ENCODE measurements at regions not wholly inside any gene's neighbourhood (a gene's known extent, or its start where the extent isn't known, plus 50 kb on each side); places are given as distances from the start of the nearest gene placed in this dataset.

DNA sequence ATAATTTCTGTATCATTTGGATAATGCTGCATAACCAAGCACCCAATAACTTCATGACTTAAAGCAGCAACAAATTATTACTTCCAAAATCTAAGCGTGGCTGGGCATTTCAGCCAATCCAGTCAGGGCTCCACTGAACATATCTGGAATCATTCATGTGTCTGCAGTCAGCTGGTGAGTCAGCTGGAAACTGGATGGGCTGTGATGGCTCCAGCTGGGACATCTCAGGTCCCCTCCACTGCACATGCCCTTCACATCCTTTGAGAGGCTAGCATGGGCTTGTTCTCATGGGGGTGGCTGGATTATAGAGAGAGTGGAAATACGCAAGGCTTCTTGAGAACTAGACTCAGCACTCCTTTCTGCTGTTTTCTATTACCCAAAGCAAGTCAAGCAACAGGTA is 961.9 kb downstream of the DIAPH3 start:
- Histone ChIP-seq H2AFZ (ENCODE audit: low read length) (no peak overlapping the region), H4K20me1 (ENCODE audit: insufficient read depth, low read length) (no peaks in the 10 kb centered on the region), H3K36me3 (replicated peaks; ENCODE audit: insufficient read depth, low read length) (no peaks in the 10 kb centered on the region), H3K9me2 (replicated peaks; ENCODE audit: insufficient read depth, low read length) (no peaks in the 10 kb centered on the region), H3K4me2 (ENCODE audit: low read depth, low read length) (no peak overlapping the region), H3K4me3 (ENCODE audit: low read length) (no peak overlapping the region), H3K27me3 (replicated peaks; ENCODE audit: insufficient read depth, low read length) (no peaks in the 10 kb centered on the region), H3K9me3 (replicated peaks; ENCODE audit: insufficient read depth, low read length) (no peaks in the 10 kb centered on the region), H3K9ac (ENCODE audit: low read length) (no peak overlapping the region), H3K79me2 (ENCODE audit: low read length) (no peaks in the 10 kb centered on the region), H3F3A (ENCODE audit: insufficient read depth, low read length) (no peaks in the 10 kb centered on the region), H3K4me1 (ENCODE audit: low read length) (no peaks in the 10 kb centered on the region), H3K27ac (ENCODE audit: low read length) (no peak overlapping the region)
- TF ChIP-seq EZH2 (optimal IDR thresholded peaks at IDR 0.05; ENCODE audit: low read depth, low read length) (no peak), EZH2phosphoT487 (IDR thresholded peaks at IDR 0.05; ENCODE audit: low read length) (no peak)
- TF ChIP-seq, protein P1, sequence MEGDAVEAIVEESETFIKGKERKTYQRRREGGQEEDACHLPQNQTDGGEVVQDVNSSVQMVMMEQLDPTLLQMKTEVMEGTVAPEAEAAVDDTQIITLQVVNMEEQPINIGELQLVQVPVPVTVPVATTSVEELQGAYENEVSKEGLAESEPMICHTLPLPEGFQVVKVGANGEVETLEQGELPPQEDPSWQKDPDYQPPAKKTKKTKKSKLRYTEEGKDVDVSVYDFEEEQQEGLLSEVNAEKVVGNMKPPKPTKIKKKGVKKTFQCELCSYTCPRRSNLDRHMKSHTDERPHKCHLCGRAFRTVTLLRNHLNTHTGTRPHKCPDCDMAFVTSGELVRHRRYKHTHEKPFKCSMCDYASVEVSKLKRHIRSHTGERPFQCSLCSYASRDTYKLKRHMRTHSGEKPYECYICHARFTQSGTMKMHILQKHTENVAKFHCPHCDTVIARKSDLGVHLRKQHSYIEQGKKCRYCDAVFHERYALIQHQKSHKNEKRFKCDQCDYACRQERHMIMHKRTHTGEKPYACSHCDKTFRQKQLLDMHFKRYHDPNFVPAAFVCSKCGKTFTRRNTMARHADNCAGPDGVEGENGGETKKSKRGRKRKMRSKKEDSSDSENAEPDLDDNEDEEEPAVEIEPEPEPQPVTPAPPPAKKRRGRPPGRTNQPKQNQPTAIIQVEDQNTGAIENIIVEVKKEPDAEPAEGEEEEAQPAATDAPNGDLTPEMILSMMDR (IDR thresholded peaks at IDR 0.05; ENCODE audit: low read length), result no peak
- no peak for DNase-seq

DNA sequence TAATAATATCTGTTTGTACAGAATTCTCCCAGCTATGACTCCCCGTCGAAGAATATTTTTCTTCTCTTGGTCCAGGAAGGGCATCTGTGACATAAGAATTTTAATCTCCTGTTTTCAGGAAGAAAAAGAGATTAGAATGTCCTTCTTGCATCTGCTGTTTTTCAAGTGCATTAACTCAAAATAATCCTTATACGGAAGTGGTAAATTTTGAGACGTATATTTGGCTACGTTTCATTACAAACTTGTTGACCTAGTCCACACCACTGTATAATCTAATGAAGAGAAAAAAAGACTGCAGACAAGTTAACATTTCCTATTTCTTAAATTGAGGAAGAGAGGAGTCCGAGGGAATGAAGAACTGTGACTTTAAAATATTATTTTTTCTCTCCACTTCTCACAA is 959.9 kb downstream of the DIAPH3 start:
- TF ChIP-seq EZH2 (optimal IDR thresholded peaks at IDR 0.05; ENCODE audit: low read depth, low read length) (no peak), EZH2phosphoT487 (IDR thresholded peaks at IDR 0.05; ENCODE audit: low read length) (no peak)
- TF ChIP-seq, protein P1 (IDR thresholded peaks at IDR 0.05; ENCODE audit: low read length), result no peak

DNA sequence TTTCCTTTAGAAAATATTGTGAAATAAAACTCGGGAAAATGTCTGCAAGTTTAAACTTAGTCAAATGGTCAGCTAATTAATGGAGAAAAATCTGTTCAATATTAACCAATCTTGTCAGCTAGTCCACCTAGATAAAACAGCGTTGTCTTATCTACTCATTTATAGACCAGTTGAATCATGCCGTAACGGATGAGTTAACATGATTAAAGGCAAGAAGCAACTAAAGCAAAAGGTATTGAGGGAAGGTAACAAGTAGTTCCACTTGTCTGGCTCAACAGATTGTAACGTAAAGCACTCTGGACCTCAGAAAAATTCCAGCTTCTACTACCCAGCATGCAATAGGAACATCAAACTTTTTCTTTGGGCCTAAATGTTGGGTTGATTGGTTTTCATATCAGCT is 958.2 kb downstream of the DIAPH3 start:
- no peaks in the 10 kb centered on the region for H4K20me1 ChIP-seq (ENCODE audit: insufficient read depth, low read length)
- no peak overlapping the region for H3K4me2 ChIP-seq (ENCODE audit: low read depth, low read length)
- H3K4me1 ChIP-seq (ENCODE audit: low read length), result no peaks in the 10 kb centered on the region
- no peaks in the 10 kb centered on the region for H3K9me3 ChIP-seq (replicated peaks; ENCODE audit: insufficient read depth, low read length)
- no peak overlapping the region for H3K27ac ChIP-seq (ENCODE audit: low read length)
- H2AFZ ChIP-seq (ENCODE audit: low read length), result no peak overlapping the region
- no peaks in the 10 kb centered on the region for H3F3A ChIP-seq (ENCODE audit: insufficient read depth, low read length)
- no peak overlapping the region for H3K9ac ChIP-seq (ENCODE audit: low read length)
- H3K4me3 ChIP-seq (ENCODE audit: low read length), result no peak overlapping the region
- no peaks in the 10 kb centered on the region for H3K9me2 ChIP-seq (replicated peaks; ENCODE audit: insufficient read depth, low read length)
- H3K27me3 ChIP-seq (replicated peaks; ENCODE audit: insufficient read depth, low read length), result no peaks in the 10 kb centered on the region
- H3K79me2 ChIP-seq (ENCODE audit: low read length), result no peaks in the 10 kb centered on the region
- no peak for DNase-seq
- no peaks in the 10 kb centered on the region for H3K36me3 ChIP-seq (replicated peaks; ENCODE audit: insufficient read depth, low read length)
- TF ChIP-seq EZH2 (optimal IDR thresholded peaks at IDR 0.05; ENCODE audit: low read depth, low read length) (no peak), EZH2phosphoT487 (IDR thresholded peaks at IDR 0.05; ENCODE audit: low read length) (no peak)
- TF ChIP-seq, protein P1 (IDR thresholded peaks at IDR 0.05; ENCODE audit: low read length), result no peak

More for the DNA sequence above, 959.9 kb downstream of the DIAPH3 start:
- Histone ChIP-seq H3K79me2 (ENCODE audit: low read length) (no peaks in the 10 kb centered on the region), H3F3A (ENCODE audit: insufficient read depth, low read length) (no peaks in the 10 kb centered on the region), H3K4me3 (ENCODE audit: low read length) (no peak overlapping the region), H2AFZ (ENCODE audit: low read length) (no peak overlapping the region), H3K9ac (ENCODE audit: low read length) (no peak overlapping the region), H4K20me1 (ENCODE audit: insufficient read depth, low read length) (no peaks in the 10 kb centered on the region), H3K9me3 (replicated peaks; ENCODE audit: insufficient read depth, low read length) (no peaks in the 10 kb centered on the region), H3K27ac (ENCODE audit: low read length) (no peak overlapping the region), H3K9me2 (replicated peaks; ENCODE audit: insufficient read depth, low read length) (no peaks in the 10 kb centered on the region), H3K27me3 (replicated peaks; ENCODE audit: insufficient read depth, low read length) (no peaks in the 10 kb centered on the region), H3K4me2 (ENCODE audit: low read depth, low read length) (no peak overlapping the region), H3K36me3 (replicated peaks; ENCODE audit: insufficient read depth, low read length) (no peaks in the 10 kb centered on the region), H3K4me1 (ENCODE audit: low read length) (no peaks in the 10 kb centered on the region)
- DNase-seq, result no peak
